Activated CD8-positive, alpha-beta memory T cell treated with anti-CD3 and anti-CD28 coated beads, Interleukin-2, amount 50 U/mL, for 48 hours (primary cell): ENCODE measurements at regions not wholly inside any gene's neighbourhood (a gene's known extent, or its start where the extent isn't known, plus 50 kb on each side); places are given as distances from the start of the nearest gene placed in this dataset.
"Not testable (repeated sequence)": the region's sequence is repeated elsewhere in the genome, so short reads cannot be mapped to it uniquely, and the experiment has no call there.

Experiments
- DNase-seq: peaks from one replicate; pipeline ENCODE4 v3.0.0-alpha.2; 2020

DNA sequence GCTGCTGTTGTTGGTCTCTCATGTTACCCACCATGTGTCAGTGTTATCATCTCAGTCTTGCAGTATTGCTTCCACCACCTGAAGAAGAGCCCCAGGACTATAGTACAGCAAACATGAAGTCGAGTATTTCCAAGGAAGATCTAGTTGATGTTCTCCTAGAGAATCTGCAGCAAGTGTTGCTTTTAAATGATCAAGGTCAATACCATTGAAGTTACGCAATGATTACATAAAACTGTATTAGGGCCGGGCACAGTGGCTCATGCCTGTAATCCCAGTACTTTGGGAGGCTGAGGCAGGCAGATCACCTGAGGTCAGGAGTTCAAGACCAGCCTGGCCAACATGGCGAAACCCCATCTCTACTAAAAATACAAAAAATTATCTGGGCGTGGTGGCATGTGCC lies 173.9 kb downstream of the TJP1 start:
- DNase-seq, result not testable (repeated sequence)

GRCh38 chr15:29645841-29646240 lies 176.4 kb downstream of the TJP1 start:
- no peak for DNase-seq

DNA sequence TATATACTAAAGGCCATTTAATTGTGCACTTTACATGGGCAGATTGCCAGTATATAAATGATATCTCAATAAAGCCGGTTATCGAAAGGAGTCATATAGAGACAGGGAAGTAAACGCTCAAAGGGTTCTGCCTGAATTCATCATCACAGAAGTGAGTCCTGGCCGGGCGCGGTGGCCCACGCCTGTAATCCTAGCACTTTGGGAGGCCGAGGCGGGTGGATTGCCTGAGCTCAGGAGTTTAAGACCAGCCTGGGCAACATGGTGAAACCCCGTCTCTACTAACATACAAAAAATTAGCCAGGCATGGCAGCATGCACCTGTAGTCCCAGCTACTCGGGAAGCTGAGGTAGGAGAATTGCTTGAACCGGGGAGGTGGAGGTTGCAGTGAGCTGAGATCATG lies 177.9 kb downstream of the TJP1 start:
- not testable (repeated sequence) for DNase-seq

DNA sequence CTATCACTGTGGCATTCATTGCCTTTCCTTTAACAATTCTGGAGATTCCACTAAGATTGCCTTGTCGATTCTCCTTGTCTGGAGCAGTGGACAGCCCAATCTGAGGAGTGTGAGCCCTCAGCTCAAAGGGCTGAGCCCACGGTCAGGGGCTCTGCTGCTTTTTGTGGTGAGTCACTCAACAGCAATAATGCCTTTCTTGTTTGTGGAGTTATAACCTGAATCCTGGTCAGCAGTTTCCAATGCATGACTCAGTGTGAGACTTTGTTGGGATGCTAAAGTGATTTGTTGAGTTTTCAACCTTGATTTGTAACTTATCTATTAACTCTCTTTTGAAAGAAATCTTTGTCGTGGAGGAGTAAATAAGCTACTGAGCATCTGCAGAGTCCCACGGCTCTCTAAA lies 183.5 kb downstream of the TJP1 start:
- no peak for DNase-seq

GRCh38 chr15:29638011-29638410 lies 184.3 kb downstream of the TJP1 start:
- DNase-seq, result no peak

GRCh38 chr15:29637555-29637954 lies 184.7 kb downstream of the TJP1 start:
- no peak for DNase-seq

GRCh38 chr15:29636921-29637320 lies 185.3 kb downstream of the TJP1 start:
- no peak for DNase-seq

DNA sequence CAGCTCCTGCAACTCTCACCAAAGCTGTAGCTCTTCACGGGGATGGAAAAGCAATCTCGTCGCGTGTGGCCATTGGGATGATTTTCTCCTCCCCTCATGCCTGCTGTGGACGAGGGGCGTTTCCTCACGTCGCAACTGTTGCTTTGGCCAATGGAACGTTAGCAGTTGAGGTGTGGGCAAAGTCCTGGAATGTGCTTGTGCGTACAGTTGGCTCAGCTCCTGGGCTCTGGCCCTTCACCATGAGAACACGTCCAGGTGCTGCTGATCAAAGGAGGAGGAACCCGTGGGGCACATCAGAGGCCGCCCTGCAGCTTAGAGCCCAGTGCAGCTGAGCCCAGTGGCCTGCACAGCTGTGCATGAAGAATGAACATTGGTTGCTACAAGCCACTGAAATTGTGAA lies 186.1 kb downstream of the TJP1 start:
- no peak for DNase-seq

DNA sequence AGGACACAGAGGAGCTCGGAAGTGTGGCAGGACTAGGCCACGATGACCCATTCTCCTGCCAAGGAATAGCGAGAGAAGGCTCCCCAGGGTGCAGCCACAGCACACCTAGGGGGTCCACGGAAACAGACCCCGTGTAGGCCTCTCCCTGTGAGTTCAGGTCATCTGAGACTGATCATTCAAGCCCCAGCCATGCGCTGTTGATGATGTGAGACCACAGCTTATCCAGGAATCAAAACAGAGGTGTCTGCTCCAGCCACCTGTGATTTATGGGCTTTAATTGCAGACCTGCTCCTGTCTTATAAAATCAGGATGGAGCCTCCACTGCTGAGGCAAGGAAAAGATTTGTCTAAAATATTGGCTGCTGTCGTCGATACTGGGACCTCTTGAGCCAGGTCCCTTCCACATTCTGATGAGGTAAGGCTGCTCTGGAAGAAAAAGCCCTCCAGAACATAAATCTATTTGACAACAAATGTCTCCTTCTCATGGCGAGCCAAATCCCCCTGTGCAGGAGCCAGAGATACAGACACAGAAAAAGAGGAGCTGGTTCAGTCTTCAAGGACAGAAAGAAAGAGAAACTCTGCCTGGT lies 186.7 kb downstream of the TJP1 start:
- no peak for DNase-seq

DNA sequence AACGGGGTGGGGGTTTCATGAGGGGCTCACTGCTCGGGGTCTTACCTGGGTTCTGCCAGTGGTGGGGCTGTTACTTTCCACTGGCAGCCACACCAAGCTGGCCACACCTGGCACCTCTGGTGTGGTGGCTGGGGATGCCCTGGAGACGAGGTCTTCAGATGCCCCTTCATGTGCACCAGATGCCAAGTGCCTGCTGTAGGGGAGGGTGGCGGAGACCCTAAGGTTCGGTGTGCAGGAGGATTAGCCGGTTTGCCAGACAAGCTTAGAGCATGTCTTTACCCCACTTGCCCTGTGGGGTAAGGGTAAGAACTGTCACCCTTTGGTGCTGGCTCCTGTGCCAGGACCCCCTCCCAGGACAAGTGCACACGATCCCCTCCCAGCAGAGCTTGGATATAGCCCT lies 188.3 kb downstream of the TJP1 start:
- no peak for DNase-seq

GRCh38 chr15:29632671-29633406 lies 189.4 kb downstream of the TJP1 start:
- no peak for DNase-seq

DNA sequence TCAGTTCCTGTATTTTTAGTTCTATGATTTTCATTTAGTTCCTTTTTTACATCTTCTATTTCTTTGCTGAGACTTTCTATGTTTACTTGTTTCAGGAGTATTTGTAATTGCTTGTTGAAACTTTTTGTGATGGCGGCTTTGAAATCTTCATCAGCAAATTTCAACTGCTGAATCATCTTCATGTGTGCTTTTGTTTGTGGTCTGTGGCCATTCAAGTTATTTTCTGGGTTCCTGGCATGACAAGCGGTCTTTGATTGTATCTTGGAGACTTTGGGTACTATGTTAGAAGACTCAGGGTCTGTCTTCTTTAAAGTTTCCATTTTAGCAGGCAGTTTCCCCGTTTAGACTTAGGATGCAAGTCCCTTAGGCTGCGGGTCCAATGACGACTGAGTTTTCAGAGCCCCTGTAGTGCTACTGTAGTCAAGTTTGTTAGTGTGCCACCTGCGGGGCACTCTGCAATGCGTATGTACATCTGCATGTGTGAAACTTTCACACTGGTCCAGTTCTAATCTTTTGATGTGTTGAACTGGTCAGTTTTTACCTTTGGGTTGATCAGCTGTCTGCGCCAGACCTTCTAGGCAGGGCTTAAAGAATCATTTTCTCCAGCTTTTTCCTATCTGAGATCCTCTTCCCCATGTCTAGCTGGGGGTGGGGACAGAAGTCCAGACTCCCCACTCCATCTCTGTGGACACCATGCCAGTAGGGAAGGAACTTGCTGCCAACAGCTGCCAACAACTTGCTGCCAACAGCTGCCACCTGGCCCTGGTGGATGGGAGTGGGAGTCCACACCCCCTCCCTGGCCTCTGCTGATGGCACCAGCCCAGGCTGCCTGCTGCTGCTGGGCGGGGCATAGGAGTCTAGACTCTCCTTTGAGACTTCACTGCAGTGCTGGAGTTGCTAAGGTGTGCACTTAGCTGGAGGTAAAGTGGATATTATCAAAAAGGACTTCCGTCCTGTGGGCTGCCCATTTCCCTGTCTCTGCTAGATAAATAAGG lies 190.9 kb downstream of the TJP1 start:
- no peak for DNase-seq

DNA sequence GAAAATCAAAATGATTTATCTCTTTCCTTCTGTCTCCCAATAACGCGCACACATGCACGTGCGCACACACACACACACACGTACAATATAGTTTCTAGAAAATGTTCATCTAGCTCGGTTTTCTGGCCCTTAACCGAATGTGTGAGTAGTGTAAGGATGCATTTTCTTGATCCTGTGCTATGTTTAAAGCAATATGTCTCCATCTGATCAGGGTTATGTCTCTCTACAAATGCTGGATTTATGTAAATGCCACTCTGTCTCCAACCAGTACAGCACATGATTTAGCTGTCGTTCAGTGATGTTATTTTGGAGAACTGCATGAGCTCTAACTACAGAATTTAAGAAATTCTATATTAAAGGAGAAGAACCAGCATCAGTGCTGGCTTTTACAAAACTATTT lies 198.0 kb downstream of the TJP1 start:
- no peak for DNase-seq

DNA sequence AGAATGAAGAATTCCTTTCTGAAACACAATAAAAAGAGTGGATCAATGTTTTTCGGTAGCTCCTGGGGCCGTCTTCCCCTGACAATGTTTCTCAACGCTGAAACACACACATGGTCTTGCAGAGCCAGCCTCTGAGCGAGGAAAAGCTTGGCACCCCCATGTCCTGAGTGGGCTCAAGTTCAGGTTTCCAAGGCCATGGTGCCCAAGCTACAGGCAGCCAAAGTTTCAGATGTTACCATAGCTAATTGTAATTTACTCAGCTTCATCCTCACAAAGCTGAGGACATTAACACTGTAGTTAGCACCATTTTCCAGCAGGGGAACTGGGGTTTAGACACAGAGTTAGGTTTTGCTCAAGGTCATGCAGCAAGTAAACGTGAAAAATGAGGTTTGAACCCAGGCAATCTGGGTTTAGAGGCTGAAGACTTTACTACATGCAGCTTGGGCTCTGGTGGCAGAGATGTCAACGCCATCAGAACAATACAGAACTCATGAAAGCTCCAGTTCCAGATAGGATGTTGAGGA lies 199.1 kb downstream of the TJP1 start:
- DNase-seq, result no peak

DNA sequence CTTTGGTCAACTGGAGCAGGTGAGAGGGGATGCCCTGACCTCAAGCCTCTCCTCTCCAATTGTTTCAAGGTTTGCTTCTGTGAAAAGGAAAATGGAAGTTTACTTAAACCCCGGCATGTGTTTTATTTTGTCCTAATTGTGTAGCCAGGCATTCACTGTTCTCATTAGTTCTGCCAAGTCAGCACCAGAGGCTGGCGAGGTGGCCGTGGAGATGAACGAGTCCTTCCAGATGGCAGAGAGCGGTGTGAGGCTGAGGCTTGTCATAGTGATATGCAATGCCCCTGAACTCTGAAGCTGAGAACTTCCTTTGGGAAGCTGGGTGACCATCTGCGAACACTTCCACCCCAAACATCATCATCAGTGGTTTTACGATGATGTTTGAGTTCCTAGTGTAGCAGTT lies 199.6 kb downstream of the TJP1 start:
- no peak for DNase-seq

GRCh38 chr15:29621616-29622015 lies 200.7 kb downstream of the TJP1 start:
- no peak for DNase-seq

GRCh38 chr15:29618586-29618985 lies 203.7 kb downstream of the TJP1 start:
- no peak for DNase-seq

GRCh38 chr15:29616512-29616911 lies 205.8 kb downstream of the TJP1 start:
- DNase-seq, result no peak

DNA sequence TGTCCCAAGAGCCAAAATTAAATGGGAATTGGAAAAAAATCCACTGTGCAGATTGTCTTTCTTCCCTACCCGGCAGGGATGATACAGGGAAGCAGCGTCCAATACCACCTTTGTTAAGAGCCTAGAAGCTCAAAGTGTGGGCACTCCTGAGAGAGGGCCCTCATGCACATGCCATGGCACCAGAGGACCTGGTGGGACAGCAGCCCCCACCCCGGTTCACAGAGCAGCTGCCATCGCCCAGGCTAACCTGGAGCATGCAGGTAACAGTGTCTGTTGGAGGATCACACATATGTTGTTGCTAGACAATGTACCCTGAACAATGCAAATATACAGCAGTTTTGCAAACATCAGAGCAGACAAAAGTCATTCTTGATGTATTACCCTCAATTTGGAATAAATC lies 206.5 kb downstream of the TJP1 start:
- DNase-seq, result no peak

DNA sequence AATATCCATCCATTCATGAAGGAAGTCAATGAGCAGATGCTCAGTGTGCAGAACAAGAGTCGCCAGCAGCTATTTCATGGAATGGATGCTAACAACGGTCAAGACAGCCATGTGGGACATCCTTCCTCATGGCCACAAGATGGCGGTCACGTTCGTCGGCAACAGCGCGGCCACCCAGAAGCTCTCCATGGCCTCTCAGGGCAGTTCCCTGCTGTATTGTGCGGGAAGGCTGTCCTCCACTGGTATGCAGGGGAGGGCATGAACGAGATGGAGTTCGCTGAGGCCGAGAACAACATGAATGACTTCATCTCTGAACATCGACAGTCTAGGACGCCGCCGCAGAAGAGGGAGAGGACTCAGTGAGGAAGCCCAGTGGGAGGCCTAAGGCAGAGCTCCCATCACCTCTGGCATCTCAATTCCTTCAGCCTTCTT lies 208.3 kb downstream of the TJP1 start:
- DNase-seq, result no peak

DNA sequence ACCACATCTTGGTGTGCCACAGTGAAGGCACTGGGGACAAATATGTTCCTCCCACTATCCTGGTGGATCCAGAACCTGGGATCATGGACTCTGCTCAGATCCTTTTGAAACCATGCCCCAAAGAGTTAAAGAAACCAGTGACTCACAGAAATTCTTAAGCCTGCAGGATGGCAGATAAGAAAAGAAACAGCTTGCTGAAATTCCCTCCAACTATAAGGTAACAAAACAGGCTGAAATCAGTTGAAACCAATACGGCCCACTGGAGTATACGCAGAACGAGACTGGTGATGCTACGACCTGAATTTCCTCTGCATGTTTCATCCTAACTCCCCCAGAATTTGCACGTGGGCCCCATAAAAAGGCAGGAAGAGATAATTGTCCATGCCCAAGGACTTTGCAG lies 209.6 kb downstream of the TJP1 start:
- no peak for DNase-seq

DNA sequence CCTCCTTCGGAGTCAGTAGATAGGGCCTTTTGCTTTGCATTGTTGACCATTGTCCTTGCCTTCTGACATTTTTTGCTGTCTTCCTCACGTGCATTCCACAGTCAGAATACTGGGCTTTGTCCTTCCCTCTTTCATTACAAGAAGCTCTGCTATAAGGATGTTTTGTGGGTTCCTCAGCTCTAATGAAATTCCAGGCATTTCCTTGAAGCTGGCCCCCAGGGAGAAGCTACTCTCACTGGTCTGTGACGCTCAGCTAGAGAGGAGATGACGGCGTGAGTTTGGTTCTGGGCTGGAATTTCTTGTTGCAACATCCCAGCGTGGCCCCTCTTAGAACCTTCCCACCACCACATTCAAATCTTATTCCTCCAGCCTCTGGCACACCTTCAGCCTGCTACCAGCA lies 210.2 kb downstream of the TJP1 start:
- DNase-seq, result no peak

GRCh38 chr15:29611057-29611456 lies 211.2 kb downstream of the TJP1 start:
- no peak for DNase-seq
